IMR-90 (cell line): ENCODE measurements at regions not wholly inside any gene's neighbourhood (a gene's known extent, or its start where the extent isn't known, plus 50 kb on each side); places are given as distances from the start of the nearest gene placed in this dataset.

ENCODE experiments used
- CEBPB ChIP-seq: IDR thresholded peaks from 2 replicates; pipeline ENCODE4 v1.6.1; 2012; ENCODE audit warnings: low read depth, low read length, improper control_type of control experiment
- CTCF ChIP-seq: conservative IDR thresholded peaks from 2 replicates; pipeline ENCODE4 v1.5.1; 2012; ENCODE audit warnings: mild to moderate bottlenecking, low read depth, low read length, improper control_type of control experiment
- MAZ ChIP-seq: IDR thresholded peaks from 2 replicates; pipeline ENCODE4 v1.6.1; 2012; ENCODE audit warnings: low read depth, mild to moderate bottlenecking, low read length, improper control_type of control experiment, moderate library complexity, borderline replicate concordance
- MXI1 ChIP-seq: IDR thresholded peaks from 2 replicates; pipeline ENCODE4 v1.6.1; 2012; ENCODE audit warnings: low read depth, mild to moderate bottlenecking, low read length, moderate library complexity, borderline replicate concordance
- NFE2L2 ChIP-seq: fragments of 150-350 bp; IDR thresholded peaks from 2 replicates; pipeline ENCODE4 v1.6.1; 2016; ENCODE audit warnings: low read depth, mild to moderate bottlenecking, low read length
- POLR2A ChIP-seq: IDR thresholded peaks from 2 replicates; pipeline ENCODE4 v1.6.1; 2012; ENCODE audit warnings: mild to moderate bottlenecking, low read depth, low read length
- RAD21 ChIP-seq: IDR thresholded peaks from 2 replicates; pipeline ENCODE4 v1.6.1; 2012; ENCODE audit warnings: low read length, improper control_type of control experiment
- RCOR1 ChIP-seq: IDR thresholded peaks from 2 replicates; pipeline ENCODE4 v1.6.1; 2012; ENCODE audit warnings: mild to moderate bottlenecking, low read length, improper control_type of control experiment; ENCODE audit not compliant: insufficient replicate concordance
- SMC3 ChIP-seq: fragments of 150-350 bp; IDR thresholded peaks from 2 replicates; pipeline ENCODE4 v1.6.1; 2016; ENCODE audit warnings: low read depth, mild to moderate bottlenecking, antibody characterized with exemption, low read length, moderate library complexity
- USF2 ChIP-seq: fragments of 150-350 bp; IDR thresholded peaks from 2 replicates; pipeline ENCODE4 v1.6.1; 2017; ENCODE audit warnings: mild to moderate bottlenecking, antibody characterized with exemption, low read length, low read depth

DNA sequence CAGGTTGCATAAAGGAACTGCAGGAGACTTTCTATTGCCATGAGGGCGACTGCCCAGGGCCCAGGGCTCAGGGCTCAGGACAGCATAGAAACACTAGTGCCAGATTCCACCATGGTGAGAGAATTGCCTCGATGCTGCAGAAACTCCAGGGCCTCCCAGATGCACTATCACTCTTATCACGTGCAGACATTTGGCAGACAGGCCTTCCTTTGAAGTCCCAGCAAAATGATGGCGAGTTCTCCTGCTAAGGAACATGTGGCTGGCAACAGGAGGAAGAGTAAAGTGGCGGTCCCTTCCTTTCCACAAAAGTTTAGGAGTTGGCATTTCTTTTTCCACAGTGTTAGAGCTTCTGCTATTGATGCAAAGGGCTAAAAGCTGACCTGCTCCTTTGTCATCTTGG lies 214.0 kb upstream of the LNX1 start:
- TF ChIP-seq CTCF, result no peak
- TF ChIP-seq SMC3, result no peak
- TF ChIP-seq RAD21, result no peak
- TF ChIP-seq POLR2A, result no peak
- no peak for TF ChIP-seq NFE2L2
- TF ChIP-seq CEBPB, result no peak
- no peak for TF ChIP-seq MAZ
- no peak for TF ChIP-seq MXI1
- TF ChIP-seq RCOR1, result no peak
- no peak for TF ChIP-seq USF2
